GM21529 (cell line): ENCODE measurements at regions not wholly inside any gene's neighbourhood (a gene's known extent, or its start where the extent isn't known, plus 50 kb on each side); places are given as distances from the start of the nearest gene placed in this dataset.

Experiments
- ATAC-seq: cut with Tn5 transposase; IDR thresholded peaks from one replicate; pipeline ENCODE4 v1.9.1; 2021; ENCODE audit not compliant: unreplicated experiment

GRCh38 chr2:66888791-66889631 is 454.1 kb downstream of the MEIS1 start:
- ATAC-seq: no peak

- no peak for ATAC-seq
Observed at GRCh38 chr2:66889632-66889882, 454.6 kb downstream of the MEIS1 start.

GRCh38 chr2:66890166-66890742 is 455.3 kb downstream of the MEIS1 start:
- ATAC-seq: no peak

- no peak for ATAC-seq
Observed at GRCh38 chr2:66895206-66895605, 460.3 kb downstream of the MEIS1 start.

GRCh38 chr2:66896131-66896530 is 461.2 kb downstream of the MEIS1 start:
- no peak for ATAC-seq

GRCh38 chr2:66897181-66897580 is 462.3 kb downstream of the MEIS1 start:
- ATAC-seq: no peak

GRCh38 chr2:66897691-66898150 is 462.8 kb downstream of the MEIS1 start:
- no peak for ATAC-seq

GRCh38 chr2:66899109-66899508 is 464.2 kb downstream of the MEIS1 start:
- ATAC-seq: no peak

- no peak for ATAC-seq
Observed at GRCh38 chr2:66899648-66900047, 464.7 kb downstream of the MEIS1 start.

GRCh38 chr2:66901344-66901743 is 466.4 kb downstream of the MEIS1 start:
- no peak for ATAC-seq

- ATAC-seq: no peak
Observed at GRCh38 chr2:66903183-66903582, 468.3 kb downstream of the MEIS1 start.

- no peak for ATAC-seq
Observed at GRCh38 chr2:66903745-66904465, 469.0 kb downstream of the MEIS1 start.

- ATAC-seq: no peak
Observed at GRCh38 chr2:66915237-66915636, 480.3 kb downstream of the MEIS1 start.

GRCh38 chr2:66919286-66919685 is 477.8 kb upstream of the ETAA1 start:
- ATAC-seq: no peak

- no peak for ATAC-seq
Observed at GRCh38 chr2:66920415-66920814, 476.7 kb upstream of the ETAA1 start.

- no peak for ATAC-seq
Observed at GRCh38 chr2:66925128-66925527, 472.0 kb upstream of the ETAA1 start.

- ATAC-seq: no peak
Observed at GRCh38 chr2:66926594-66927112, 470.5 kb upstream of the ETAA1 start.

GRCh38 chr2:66929632-66930338 is 467.3 kb upstream of the ETAA1 start:
- no peak for ATAC-seq

- ATAC-seq: no peak
Observed at GRCh38 chr2:66930339-66931220, 466.6 kb upstream of the ETAA1 start.

- ATAC-seq: no peak
Observed at GRCh38 chr2:66938471-66938967, 458.6 kb upstream of the ETAA1 start.
